Inflammatory macrophage (primary cell): ENCODE measurements at regions not wholly inside any gene's neighbourhood (a gene's known extent, or its start where the extent isn't known, plus 50 kb on each side); places are given as distances from the start of the nearest gene placed in this dataset.
"Not testable (repeated sequence)": the region's sequence is repeated elsewhere in the genome, so short reads cannot be mapped to it uniquely, and the experiment has no call there.

Experiments
- DNase-seq, 2 donors: peaks; one replicate each; pipeline ENCODE4 v3.0.0-alpha.2; 2020 to 2022

DNA sequence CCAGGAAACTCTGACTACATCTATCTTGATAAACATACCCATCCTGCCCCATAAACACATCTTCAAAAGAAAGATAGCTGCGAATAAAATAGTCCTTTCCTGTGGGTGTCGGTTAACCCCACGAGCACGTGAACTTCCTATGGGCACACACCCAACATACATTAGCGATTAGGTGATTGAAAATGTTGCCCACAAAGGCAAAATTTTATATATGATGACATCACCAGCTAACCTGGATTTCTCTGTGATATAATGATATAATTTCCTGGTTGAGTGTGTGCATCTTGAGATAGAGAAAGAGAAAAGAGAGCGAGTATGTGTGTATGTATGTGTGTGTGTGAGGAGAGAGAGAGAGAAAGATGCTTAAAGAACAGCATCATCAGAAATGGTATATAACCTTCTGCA, 296.1 kb downstream of the PTPRC start:
- DNase-seq: no peak

DNA sequence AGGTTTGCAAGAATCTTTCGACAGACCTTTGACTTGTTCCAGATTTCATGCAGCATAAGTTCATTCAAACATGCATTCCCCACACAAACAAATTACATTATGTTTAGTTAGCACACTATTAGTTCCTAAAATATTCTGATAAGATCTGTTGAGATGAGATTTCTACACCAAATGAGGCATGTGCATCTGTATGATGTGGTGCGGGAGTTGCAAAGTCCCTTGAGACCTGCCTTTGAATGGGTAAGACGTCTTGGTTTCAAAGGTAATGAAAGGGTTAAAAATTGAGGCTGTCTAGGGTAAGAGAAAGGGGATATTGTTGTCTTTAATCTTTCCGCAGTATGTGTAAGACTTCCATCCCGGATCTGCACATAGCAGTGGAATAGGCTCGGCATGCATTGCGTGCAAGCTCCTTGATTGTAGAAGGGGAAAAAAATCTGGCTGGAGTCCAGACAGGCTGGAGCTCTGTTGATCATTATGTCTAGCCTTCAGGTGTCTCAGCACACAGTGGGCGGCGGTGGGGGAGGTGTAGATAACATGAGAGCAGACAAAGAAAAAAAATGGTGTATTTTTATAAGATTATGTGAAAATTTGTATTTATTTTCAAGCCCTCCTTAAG, 296.6 kb downstream of the PTPRC start:
- peak; percentile 54 to 83 for DNase-seq

DNA sequence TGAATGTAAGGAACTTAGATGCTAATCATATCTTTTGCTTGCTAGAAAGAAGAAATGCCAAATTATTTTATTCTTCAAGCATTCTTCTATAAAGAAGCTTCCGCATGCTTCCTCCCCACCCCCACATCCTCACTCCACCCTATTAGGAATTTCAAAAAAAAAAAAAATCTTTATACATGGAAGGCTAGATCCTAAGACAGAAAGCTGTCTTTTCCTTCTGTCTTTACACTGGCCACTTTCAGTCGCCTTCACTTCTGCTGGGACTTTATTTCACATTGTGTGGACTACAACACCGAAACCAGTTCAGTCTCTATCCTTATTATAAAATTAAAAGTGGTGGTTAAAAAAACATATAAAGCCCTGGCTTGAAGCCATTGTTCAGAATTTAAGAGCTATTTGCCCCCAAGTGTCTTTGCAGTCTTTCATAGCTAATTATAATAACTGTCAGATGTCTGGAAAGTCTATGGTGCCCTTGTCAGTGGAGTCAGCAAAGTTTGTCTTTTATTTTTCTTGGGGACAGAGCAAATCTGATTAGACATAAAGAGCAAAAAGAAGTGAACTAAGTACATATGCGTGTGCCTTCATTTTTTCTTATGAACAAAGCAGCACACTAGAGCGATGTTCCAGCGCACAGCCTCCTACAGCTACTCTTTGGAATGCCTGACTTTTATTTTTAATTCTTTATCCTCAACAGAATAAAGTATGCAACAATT, 297.7 kb downstream of the PTPRC start:
- DNase-seq: peak; percentile 40 to 45

- DNase-seq: peak; percentile 93 to 97
Measured at GRCh38 chr1:198937231-198938031, 298.6 kb downstream of the PTPRC start.

DNA sequence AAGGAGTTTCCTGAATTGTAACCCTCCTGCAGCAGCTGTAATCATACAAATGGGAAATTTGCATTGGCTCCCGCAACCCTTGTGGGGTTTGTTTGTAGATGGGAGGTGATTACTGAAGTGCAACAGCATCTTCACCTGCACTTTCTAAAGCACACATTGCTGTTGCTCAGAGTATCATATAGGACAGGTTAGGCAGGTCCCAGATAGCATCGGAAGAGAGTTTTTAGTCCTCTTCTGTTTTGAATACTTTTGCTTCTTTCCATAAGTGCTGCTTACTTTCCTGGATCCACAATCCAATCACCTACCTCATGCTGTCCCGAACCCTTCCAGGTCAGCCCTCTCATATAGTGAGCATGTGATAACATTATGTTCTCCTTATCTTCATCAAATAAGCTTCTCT, 300.4 kb downstream of the PTPRC start:
- no peak for DNase-seq

GRCh38 chr1:198939956-198940355, 301.1 kb downstream of the PTPRC start:
- DNase-seq: peak in 1 of 2 donors; percentile 20

GRCh38 chr1:198942466-198942865, 303.6 kb downstream of the PTPRC start:
- DNase-seq: no peak

DNA sequence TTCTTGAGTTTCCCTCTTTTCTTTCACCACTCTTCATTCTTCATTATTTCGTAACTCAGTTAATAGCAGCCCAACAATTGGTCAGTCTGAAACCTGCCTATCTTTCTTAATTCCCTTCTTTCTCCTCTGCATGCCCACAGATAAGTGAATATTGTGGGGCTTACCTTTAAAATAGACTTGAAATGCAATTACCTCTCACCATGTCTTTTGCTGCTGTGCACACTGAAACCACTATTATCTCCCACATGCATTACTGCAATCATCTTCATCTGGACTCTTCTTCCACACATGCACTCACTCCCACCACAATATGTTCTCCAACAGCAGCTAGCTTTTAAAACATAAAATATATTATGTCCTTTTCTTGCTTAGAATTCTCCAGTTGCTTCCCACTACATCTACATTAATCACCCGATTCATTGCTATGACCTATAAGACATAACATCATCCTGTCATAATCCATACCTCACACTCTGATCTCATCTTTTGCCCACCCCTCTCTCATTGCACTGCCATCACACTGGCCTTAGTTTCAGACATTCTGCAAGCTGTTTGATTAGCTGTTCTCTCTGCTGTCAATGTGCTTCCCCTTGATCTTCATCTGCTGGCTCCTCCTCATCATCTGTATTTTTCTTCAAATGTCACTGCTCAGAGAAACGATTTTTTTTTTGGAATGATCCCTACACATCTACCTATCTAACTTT, 304.8 kb downstream of the PTPRC start:
- no peak for DNase-seq

DNA sequence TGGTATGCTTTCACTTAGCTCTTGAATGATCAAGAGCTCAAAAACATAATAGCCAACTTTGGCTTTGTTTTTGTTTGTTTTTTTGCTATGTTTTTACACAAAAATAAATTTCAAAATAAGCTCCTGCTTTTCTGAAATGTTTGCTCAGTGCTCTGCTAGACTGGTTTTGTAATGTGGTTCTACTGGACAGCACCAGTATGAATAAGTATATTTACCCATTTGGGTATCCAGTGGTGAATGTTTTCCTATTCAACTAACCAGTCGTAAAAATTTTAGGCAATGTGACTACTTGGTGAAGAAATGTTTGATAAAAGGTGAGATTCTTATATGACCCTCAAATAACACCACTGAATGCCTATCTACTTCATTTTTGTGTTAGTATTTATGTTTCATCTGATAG, 308.6 kb downstream of the PTPRC start:
- DNase-seq: no peak

GRCh38 chr1:198948895-198949659, 310.2 kb downstream of the PTPRC start:
- DNase-seq: no peak

DNA sequence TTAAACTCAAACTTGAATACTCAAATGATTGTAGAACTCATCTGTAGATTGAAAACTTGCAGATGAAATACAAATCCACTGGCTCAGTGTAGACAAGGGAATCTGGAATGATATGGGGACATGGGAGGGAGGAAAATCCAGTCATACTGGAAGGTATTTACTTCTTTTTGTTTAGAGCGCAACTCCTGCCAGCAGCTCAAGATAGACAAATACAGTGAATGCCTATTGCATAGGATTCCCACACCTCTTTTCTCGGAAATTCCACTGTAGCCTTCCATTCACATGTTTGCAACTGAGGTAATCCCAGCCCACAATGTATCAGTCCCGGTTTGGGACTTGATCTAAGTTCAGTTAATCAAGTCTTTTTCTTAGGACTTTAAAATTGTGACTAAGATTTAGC, 311.2 kb downstream of the PTPRC start:
- DNase-seq: no peak

DNA sequence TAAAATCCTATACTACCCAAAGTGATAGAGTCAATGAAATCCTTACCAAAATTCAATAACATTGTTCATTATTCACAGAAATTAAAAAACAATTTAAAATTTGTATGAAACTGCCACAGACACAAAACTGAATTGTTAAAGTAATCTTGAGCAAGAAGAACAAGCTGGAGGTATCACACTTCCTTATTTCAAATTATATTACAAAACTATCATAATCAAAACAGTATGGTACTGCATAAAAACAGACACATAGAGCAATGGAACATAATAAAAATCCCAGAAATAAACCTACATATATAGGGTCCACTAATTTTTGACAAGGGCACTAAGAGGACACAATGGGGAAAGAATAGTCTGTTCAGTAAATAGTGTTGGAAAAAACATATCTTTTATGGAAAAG, 316.2 kb downstream of the PTPRC start:
- no peak for DNase-seq

DNA sequence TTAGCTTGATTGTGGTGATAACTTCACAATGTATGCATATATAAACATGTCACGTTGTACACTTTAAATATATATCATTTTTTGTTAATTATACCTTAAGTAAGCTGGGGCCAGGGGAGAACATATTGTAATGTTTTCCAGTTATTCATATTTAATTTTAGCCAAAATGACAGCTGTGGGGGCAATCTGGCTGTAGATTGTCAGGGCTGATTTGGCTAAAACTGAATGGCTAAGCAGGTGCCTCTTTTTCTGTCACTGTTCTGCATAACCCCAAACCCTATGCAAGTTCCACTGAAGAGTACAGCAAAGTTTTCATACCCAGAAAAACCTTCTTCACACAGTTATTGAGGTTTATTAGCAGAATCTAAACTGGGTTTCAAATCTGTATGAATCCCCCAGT, 318.2 kb downstream of the PTPRC start:
- no peak for DNase-seq

GRCh38 chr1:198959032-198959431, 320.2 kb downstream of the PTPRC start:
- DNase-seq: no peak

GRCh38 chr1:198959676-198960075, 320.8 kb downstream of the PTPRC start:
- no peak for DNase-seq

- DNase-seq: not testable (repeated sequence)
Measured at GRCh38 chr1:198963796-198964195, 325.0 kb downstream of the PTPRC start.

- no peak for DNase-seq
Measured at GRCh38 chr1:198966519-198966918, 327.7 kb downstream of the PTPRC start.

DNA sequence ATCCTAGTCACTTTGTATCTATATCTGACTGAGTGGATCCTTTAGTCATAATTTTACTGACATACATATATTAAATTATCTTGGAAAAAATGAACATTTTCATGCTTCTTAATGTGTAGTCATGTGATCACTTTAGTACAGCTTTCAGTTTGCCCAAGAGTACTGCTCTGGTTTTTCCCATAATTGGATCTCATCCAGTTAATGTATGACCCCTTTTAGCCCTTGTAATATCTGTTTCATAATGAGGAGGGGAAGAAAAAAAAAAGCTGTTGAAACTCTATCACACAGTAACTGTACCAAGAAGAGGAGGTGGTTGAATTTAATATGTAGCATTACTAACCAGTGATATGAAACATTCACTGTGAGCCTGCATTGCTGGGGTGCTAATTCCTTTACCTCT, 328.7 kb downstream of the PTPRC start:
- DNase-seq: no peak

DNA sequence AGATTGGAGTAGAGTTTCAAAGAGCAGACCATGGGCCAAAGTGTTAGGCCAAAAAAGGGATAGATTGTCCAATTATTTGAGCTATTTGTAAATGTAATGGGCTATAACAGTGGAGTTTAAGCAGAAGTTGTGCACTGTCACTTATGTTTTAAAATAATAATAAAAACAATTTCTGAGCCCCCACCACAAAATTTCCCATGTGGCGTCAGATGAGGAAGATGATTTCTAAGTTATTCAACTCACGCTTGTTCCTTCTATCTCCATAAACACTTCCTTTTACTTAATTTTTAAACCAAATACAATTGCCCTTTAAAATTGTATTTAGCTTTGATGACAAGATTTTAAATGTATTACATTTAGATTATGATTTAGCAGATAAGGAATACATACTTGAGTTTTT, 330.0 kb downstream of the PTPRC start:
- DNase-seq: peak; percentile 6 to 24

DNA sequence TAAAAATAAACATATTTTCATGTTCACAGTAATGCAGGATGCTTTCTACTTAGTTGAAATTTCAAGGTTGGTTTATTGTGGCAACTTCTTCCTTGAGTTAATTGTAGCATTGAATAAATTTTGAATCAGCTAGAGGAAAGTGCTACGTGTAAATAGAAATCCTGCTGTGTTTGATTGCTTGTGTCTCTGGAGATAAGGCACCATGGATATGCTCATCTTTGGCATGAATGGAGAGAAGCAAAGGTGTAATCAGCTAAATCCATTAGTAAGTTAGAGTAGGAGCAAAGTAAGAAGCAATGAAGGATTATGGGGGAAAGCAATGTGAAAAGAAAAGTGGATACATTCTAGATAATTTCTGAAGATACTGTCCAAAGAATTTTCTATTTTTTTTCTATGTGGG, 331.1 kb downstream of the PTPRC start:
- DNase-seq: no peak

DNA sequence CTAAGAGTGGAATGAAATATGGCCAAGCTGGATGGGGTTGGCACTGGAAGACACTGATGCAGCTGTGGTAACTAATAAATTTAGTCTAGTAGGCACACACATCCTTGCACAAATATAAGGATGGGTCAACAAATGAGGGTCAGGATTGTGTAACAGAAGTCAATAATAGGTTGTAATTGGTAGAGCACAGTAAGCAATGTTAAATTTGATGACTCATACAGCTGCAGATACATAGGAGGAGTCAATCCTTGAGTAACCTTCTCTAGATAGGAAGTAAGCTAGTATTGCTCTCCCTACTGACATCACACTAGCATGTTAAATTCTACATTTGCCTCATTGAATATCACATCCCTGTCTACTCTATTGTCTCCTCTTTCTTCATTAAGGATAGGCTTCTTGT, 332.1 kb downstream of the PTPRC start:
- DNase-seq: peak; percentile 40 to 77

- DNase-seq: no peak
Measured at GRCh38 chr1:198977909-198978308, 339.1 kb downstream of the PTPRC start.
